OCI-LY7 (cell line): ENCODE measurements at regions not wholly inside any gene's neighbourhood (a gene's known extent, or its start where the extent isn't known, plus 50 kb on each side); places are given as distances from the start of the nearest gene placed in this dataset.

Source experiments
- CTCF ChIP-seq: fragments of 200-600 bp; sonication (generic); conservative IDR thresholded peaks from 2 replicates; pipeline ENCODE4 v1.5.1; 2014; ENCODE audit warnings: mild to moderate bottlenecking, antibody characterized with exemption, low read length, moderate library complexity, mixed read lengths
- EZH2phosphoT487 ChIP-seq: fragments of 200-600 bp; sonication (generic); IDR thresholded peaks from 2 replicates; pipeline ENCODE4 v1.6.1; 2018; ENCODE audit warnings: low read depth, borderline replicate concordance, mild to moderate bottlenecking, mixed run types, antibody characterized with exemption, low read length, moderate library complexity, mixed read lengths

- no peak for TF ChIP-seq EZH2phosphoT487
- TF ChIP-seq CTCF, result no peak
These were observed 388.5 kb downstream of the ENC1 start for GRCh38 chr5:74252044-74252443.
